KBM-7 (cell line): ENCODE measurements at regions not wholly inside any gene's neighbourhood (a gene's known extent, or its start where the extent isn't known, plus 50 kb on each side); places are given as distances from the start of the nearest gene placed in this dataset.
"Not testable (repeated sequence)": the region's sequence is repeated elsewhere in the genome, so short reads cannot be mapped to it uniquely, and the experiment has no call there.

Experiments used
- DNase-seq: peaks from one replicate; pipeline ENCODE4 v3.0.0-alpha.2; 2015
- in situ Hi-C: fragments of 300-500 bp; cut with MboI; formaldehyde crosslinking; loops from 2 replicates; pipeline ENCODE4 v1.14.3; 2020; ENCODE audit warnings: low sequenced_read_pairs, low pct_unique_long_range_greater_than_20kb, mixed read lengths

DNA sequence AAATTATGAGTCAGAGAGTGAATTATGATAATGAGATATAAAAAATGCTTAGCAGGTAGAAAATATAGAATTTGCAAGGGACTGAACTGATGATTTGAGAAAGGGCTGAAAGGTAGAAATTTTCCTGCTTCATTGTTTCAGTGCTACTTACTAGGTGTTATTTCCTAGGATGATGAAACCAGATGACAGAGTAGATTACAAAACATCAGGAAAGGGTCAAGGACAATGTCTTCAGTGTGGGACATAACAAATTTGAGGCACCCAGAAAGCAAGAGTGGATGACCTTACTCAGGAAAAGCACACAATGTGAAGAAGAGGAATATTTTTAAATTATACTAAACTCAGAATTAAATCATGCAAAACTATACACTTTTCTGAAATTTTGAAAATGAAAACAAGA, 102.1 kb downstream of the SHCBP1 start:
- in situ Hi-C loops = no loop called here
- no peak for DNase-seq

DNA sequence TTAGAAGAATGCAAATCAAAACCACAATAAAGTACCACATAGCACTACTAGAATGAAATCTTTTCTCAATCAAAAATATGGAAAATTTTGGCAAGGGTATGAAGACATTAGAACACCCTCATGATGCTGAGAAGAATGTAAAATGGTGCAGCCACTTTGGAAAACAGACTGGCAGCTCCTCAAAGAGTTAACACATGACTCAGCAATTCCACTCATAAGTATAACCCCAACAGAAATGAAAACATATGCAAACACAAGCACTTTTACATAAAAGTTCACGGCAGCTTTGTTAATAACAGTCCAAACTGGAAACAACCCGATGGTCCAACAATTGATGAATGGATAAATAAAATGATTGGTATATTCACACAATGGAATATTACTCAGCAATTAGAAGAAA, 124.5 kb downstream of the SHCBP1 start:
- no peak for DNase-seq
- in situ Hi-C loops = no loop called here

DNA sequence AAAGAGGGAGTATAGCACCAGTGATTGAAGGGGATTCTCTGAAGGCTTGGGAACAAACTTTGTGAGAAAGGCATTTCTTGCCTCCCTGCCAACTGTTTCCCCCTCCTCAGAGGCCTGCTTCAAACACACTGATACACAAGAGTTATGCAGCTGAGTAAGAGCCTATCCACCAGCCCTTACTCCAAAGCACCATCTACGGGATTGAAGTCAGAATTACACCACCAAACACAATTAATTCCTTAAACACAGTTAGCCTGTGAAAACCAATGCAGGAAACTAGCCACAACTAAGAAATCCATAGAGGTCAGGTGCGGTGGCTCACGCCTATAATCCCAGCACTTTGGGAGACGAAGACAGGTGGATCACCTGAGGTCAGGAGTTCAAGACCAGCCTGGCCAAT, 138.3 kb downstream of the SHCBP1 start:
- DNase-seq = peak; percentile 35
- in situ Hi-C loops = no loop called here

DNA sequence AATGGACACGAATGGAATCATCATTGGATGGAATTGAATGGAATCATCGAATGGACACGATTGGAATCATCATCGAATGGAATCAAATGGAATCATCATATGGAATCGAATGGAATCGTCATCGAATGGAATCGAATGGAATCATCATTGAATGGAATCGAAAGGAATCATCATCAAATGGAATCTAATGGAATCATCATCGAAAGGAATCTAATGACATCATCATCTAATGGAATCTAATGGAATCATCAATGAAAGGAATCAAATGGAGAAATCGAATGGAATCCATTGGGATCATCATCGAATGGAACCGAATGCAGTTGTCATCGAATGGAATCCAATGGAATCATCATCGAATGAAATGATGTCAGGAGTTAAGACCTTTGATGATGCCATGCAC, 154.9 kb downstream of the SHCBP1 start:
- DNase-seq = no peak

DNA sequence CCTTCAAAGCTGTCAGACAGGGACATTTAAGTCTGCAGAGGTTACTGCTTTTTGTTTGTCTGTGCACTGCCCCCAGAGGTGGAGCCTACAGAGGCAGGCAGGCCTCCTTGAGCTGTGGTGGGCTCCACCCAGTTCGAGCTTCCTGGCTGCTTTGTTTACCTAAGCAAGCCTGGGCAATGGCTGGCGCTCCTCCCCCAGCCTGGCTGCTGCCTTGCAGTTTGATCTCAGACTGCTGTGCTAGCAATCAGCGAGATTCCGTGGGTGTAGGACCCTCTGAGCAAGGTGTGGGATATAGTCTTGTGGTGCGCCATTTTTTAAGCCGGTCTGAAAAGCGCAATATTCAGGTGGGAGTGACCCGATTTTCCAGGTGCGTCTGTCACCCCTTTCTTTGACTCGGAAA, 166.4 kb downstream of the SHCBP1 start:
- DNase-seq, in situ Hi-C loops: not testable (repeated sequence)

More for the DNA sequence above, 154.9 kb downstream of the SHCBP1 start:
- in situ Hi-C loops = no loop called here

DNA sequence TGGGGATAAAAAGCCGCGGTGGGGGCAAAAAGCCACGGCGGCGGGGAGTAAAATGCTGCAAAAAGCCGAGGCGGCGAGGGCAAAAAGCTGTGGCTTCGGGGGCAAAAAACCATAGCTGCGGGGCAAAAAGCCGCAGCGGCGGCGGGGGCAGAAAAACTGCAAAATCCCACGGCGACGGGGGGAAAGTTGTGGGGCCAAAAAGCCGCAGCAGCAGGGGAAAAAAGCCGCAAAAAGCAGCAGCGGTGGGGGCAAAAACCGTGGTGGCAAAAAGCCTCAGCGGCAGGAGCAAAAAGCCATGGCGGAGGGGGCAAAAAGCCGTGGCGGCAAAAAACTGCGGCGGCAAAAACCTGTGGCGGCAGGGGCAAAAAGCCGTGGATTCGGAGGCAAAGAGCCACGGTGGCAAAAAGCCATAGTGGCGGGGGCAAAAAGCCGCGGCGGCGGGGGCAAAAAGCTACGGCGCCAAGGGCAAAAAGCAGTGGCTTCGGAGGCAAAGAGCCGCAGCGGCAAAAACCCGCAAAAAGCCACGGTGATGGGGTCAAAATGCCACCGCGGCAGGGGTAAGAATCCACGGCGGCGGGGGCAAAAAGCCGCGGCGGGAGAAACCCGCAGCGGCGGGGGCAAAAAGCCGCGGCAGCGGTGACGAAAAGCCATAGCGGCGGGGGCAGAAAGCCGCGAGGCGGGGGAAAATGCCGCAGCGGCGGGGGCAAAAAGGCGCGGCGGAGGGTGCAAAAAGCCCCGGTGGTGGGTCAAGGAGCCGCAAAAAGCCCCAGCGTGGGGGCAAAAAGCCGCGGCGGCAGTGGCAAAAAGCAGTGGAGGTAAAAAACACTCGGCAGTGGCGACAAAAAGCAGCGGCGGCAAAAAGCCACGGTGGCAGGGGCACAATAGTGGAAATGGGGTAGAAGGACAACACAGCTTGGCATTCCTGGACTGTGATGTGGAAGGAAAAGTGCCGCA, 192.8 kb downstream of the SHCBP1 start:
- in situ Hi-C loops = no loop called here
- no peak for DNase-seq

DNA sequence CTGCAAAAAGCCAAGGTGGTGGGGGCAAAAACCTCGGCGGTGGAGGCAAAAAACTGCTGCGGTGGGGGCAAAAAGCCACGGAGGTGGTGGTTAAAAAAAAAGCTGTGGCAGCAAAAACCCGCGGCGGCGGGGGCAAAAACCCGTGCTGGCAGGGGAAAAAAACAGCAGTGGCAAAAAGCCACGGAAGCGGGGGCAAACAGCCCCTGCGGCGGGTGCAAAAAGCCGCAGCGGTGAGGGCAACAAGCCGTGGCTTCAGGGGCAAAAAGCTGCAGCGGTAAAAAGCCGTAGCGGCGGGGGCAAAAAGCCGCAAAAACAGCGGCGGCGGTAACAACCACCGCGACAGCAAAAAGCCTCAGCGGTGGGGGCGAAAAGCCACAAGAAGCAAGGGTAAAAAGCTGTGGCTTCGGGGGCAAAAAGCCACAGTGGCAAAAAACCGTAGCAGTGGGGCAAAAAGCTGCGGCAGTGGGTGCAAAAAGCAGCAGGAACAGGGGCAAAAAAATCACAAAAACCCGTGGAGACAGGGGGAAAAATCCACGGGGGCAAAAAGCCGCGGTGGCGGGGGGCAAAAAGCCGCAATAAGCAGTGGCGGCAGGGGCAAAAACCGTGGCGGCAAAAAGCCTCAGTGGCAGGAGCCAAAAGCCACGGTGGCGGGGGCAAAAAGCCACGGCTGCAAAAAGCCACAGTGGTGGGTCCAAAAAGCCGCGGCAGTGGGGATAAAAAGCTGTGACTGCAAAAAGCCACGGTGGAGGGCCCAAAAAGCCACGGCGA, 193.7 kb downstream of the SHCBP1 start:
- in situ Hi-C loops = no loop called here
- no peak for DNase-seq

DNA sequence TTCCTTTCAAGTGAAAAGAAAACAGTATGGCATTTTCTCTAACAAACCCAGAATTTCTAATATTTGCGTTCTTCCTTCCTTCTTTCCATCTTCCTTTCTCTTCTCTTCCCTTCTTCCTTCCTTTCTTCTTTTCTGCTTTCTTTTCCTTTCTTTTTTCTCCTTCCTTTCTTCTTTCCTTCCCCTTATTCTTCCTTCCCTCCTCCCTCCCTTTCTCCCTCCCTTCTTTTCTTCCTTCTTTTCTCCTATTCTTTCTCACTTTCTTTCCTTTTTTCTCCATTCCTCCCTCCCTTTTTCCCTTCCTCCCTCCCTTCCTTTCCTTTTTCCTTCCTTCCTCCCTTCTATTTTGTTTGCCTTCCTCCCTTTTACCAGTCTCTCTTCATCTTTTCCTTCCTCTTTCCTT, 194.8 kb downstream of the SHCBP1 start:
- DNase-seq = no peak
- in situ Hi-C loops = no loop called here

DNA sequence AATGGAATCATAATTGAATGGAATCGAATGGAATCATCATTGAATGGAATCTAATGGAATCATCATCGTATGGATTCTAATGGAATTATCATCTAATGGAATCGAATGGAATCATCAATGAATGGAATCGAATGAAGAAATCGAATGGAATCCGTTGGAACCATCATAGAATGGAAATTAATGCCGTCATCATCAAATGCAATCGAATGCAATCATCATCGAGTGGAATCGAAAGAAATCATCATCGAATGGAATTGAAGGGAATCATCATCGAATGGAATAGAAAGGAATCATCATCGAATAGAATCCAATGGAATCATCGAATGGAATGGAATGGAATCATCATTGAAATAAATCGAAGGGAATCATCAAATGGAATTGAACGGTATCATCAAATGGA, 217.2 kb downstream of the SHCBP1 start:
- in situ Hi-C loops = no loop called here
- DNase-seq = no peak

DNA sequence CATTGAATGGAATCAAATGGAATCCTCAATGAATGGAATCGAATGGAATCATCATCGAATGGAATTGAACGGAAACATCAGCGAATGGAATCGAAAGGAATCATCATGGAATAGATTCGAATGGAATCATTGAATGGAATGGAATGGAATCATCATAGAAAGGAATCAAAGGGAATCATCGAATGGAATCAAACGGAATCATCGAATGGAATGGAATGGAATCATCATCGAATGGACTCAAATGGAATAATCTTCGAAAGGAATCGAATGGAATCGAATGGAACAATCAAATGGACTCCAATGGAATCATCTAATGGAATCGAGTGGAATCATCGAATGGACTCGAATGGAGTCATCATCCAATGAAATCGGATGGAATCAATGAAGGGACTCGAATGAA, 222.6 kb downstream of the SHCBP1 start:
- DNase-seq, in situ Hi-C loops: not testable (repeated sequence)

DNA sequence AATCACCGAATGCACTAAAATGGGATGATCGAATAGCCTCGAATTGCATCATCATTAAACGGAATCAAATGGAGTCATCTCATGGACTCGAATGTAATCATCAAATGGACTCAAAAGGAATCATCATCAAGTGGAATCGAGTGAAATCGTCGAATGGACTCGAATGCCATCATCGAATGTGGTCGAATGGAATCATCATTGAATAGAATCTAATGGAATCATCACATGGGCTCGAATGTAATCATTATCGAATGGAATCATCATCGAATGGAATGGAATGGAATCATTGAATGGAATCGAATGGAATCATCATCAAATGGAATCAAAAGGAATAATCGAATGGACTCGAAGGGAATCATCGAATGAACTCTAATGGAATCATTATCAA, 224.3 kb downstream of the SHCBP1 start:
- in situ Hi-C loops = not testable (repeated sequence)

DNA sequence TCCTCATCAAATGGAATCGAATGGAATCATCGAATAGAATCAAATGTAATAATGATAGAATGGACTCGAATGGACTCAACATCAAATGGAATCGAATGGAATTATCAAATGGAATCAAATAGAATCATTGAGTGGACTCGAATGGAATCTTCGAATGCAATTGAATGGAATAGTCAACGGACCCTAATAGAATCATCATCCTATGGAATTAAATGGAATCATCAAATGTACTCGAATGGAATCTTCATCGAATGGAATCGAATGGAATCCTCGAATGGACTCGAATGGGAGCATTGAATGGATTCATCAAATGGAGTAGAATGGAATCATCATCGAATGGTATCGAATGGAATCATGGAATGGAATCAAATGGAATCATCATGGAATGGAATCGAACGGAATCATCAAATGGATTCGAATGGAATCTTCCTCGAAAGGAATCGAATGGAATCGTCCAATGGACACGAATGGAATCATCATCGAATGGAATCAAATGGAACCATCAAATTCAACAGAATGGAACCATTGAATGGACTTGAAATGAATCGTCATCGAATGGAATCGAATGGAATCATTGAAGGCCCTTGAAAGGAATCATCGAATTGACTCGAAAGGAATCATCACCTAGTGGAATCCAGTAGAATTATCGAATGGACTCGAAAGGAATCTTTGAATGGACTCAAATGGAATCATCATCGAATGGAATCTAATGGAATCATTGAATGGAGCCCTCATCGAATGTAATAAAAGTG, 224.9 kb downstream of the SHCBP1 start:
- DNase-seq, in situ Hi-C loops: not testable (repeated sequence)

More for the DNA sequence above, 224.3 kb downstream of the SHCBP1 start:
- DNase-seq = not testable (repeated sequence)

DNA sequence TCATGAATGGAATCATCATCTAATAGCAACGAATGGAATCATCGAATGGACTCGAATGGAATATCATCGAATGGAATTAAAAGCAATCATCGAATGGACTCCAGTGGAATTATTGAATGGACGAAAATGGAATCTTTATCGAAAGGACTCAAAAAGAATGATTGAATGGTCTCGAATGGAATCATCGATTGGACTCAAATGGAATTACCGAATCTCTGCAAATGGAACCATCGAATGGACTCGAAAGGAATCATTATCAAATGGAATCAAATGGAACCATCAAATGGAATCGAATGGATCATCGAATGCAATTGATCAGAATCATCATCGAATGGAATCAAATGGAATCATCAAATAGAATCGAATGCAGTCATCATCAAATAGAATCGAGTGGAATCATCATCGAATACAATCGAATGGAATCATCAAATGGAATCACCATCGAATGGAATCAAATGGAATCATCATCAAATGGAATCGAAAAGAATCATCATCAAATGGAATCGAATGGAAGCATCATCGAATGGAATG, 225.7 kb downstream of the SHCBP1 start:
- DNase-seq = peak; percentile 9
- in situ Hi-C loops = not testable (repeated sequence)

DNA sequence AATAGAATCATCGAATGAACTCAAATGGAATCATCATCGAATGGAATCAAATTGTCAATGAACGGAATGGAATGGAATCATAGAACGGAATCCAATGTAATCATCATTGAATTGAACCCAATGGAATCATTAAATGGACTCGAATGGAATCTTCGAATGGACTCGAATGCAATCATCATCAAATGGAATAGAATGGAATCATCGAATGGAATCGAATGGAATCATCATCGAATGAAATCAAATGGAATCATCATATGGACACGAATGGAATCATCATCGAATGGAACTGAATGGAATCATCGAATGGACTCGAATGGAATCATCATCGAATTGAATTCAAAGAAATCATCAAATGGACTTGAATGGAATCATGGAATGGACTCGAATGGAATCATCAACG, 226.2 kb downstream of the SHCBP1 start:
- peak; percentile 63 for DNase-seq
- in situ Hi-C loops = not testable (repeated sequence)

DNA sequence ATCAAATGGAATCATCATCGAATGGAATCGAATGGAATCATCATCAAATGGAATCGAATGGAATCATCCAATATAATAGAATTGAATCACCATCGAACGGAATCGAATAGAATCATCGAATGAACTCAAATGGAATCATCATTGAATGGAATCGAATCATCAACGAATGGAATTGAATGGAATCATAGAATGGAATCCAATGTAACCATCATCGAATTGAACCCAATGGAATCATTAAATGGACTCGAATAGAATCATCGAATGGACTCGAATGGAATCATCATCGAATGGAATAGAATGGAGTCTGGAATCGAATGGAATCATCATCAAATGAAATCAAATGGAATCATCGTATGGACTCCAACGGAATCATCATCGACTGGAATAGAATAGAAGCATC, 227.0 kb downstream of the SHCBP1 start:
- in situ Hi-C loops = not testable (repeated sequence)
- peak; percentile 16 for DNase-seq

DNA sequence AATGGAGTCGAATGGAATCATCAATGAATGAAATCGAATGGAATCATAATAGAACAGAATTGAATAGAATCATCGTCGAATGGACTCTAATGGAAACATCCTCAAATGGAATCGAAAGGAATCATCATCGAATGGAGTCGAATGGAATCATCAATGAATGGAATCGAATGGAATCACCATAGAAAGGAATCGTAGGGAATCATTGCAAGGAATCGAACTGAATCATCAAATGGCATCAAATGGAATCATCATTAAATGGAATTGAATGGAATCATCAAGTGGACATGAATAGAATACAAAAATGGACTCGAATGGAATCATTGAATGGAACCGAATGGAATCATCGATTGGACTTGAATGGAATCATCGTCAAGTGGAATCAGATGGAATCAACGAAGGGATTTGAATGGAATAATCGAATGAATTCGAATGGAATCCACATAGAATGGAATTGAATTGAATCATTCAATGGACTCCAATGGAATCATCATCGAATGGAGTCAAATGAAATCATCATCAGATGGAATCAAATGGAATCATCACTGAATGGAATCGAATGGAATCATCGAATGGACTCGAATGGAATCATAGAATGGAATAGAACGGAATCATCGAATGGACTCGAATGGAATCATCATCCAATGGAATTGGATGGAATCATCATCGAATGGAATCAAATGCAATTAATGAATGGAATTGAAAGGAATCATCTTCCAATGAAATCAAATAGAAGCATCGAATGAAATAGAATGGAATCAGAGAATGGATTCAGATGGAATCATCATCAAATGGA, 228.1 kb downstream of the SHCBP1 start:
- peak; percentile 13 for DNase-seq
- in situ Hi-C loops = not testable (repeated sequence)

DNA sequence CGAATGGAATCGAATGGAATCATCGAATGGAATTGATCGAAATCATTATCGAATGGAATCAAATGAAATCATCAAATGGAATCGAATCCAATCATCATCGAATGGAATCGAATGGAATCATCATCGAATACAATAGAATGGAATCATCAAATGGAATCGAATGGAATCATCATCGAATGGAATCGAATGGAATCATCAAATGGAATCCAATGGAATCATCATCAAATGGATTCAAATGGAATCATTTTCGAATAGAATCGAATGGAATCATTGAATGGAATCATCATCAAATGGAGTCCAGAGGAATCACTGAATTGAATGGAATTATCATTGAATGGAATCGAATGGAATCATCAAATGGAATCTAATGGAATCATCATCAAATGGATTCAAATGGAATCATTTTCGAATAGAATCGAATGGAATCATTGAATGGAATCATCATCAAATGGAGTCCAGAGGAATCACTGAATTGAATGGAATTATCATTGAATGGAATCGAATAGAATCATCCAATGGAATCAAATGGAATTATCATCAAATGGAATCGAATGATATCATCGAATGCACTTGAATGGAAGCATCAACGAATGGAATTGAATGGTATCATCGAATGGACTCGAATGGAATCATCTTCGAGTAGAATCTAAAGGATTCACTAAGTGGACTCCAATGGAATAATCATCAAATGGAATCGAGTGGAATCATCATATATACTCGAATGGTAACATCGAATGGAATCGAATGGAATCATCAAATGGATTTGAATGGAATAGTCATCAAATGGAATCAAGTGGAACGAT, 230.3 kb downstream of the SHCBP1 start:
- in situ Hi-C loops, DNase-seq: not testable (repeated sequence)

DNA sequence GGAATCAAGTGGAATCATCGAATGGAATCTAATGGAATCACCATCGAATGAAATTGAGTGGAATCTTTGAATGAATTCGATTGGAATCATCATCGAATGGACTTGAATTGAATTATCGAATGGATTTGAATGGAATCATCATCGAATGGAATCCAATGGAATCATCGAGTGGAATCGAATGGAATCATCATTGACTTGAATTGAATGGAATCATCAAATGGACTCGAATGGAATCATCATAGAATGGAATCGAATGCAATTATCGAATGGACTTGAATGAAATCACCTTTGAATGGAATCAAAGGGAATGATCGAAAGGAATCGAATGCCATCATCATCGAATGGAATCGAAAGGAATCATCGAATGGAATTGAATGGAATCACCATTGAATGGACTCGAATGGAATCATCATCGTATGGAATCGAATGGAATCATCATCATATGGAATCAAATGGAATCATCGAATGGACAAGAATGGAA, 231.6 kb downstream of the SHCBP1 start:
- in situ Hi-C loops = not testable (repeated sequence)
- DNase-seq = peak; percentile 78
